GM12874 (cell line): ENCODE measurements at regions not wholly inside any gene's neighbourhood (a gene's known extent, or its start where the extent isn't known, plus 50 kb on each side); places are given as distances from the start of the nearest gene placed in this dataset.

Source experiments
- CTCF ChIP-seq: IDR thresholded peaks from 2 replicates; pipeline ENCODE4 v1.5.1; 2011; ENCODE audit warnings: low read depth, mild to moderate bottlenecking, control low read depth, low read length, moderate library complexity; ENCODE audit not compliant: insufficient read depth

DNA sequence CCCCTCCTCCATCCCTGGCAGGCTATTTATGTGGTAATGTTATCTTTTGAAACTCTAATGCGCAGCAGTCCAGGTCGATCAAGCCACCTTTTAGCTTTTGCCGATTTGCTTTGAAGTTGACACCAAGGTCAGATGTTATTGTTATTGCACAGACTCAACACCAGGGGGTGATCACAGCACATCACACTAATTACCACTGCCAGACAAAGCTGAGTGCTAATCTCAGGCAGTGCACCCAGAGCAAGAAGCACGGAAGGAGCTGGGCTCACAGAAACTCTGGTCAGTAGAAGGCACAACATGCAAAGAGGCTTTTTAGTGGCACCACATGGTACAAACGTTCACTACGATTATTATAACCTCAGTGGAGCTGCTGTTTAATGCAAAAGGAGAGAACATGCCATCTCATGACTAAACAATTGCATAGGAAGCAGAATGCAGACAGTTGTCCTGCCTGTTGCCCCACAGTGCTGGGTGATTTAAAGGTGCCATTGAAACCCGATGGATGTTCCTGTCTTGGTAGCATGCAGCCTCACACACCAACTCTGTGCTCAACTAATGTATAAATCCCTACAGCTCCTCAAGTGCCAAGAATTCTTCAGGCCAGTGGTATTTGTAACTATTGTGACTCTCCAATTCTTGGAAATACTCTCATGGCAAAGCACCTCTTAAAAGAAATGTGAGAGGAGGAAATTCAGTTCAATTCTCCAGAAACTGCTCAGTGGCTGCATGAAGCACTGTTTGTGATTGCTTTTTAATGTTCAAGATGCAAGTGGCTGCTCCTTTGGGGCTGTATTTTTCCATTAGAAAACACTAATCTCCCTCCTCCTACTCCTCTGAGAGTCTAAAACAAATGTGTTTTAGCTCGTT, 353.9 kb upstream of the DDI1 start:
- peak; percentile 67 for TF ChIP-seq CTCF

DNA sequence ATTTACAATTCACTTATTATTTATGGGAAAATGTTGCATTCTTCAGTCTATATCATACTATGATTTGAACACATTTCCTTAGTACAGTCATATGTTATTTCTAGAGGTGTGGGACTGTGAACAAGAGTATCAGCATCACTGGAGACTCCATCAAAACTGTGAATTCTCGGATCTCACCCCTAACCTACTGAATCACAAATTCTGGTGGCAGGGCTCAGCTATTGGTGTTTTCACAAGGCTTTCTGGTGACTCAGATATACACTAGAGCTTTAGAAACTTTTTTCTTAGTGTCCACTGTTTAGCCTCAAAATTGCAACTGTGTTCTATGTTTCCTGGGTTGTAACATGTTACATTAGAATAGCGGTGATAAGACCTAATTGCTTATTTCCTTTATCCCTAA, 352.9 kb upstream of the DDI1 start:
- no peak for TF ChIP-seq CTCF

- TF ChIP-seq CTCF, result no peak
Observed at GRCh38 chr11:103688924-103689323, 347.5 kb upstream of the DDI1 start.

- TF ChIP-seq CTCF, result no peak
Observed at GRCh38 chr11:103690356-103690755, 346.1 kb upstream of the DDI1 start.

- TF ChIP-seq CTCF, result no peak
Observed at GRCh38 chr11:103696123-103696522, 340.3 kb upstream of the DDI1 start.

- no peak for TF ChIP-seq CTCF
Observed at GRCh38 chr11:103699216-103699615, 337.2 kb upstream of the DDI1 start.

DNA sequence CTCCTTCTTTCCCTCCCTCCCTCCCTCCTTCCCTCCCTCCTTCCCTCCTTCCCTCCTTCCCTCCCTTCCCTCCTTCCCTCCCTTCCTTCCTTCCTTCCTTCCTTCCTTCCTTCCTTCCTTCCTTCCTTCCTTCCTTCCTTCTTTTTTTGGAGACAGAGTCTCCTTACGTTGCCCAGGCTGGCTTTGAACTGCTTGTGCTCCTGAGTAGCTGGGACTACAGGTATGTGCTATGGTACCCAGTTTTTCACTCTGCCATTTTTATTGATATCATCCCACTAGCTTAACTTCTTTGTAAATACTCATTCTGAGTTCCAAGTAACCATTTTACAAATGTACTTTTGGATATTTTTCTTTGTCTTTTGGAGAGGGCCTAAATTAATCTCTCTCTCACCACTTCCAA, 336.8 kb upstream of the DDI1 start:
- TF ChIP-seq CTCF, result no peak
